GM12892 (cell line): ENCODE measurements at regions not wholly inside any gene's neighbourhood (a gene's known extent, or its start where the extent isn't known, plus 50 kb on each side); places are given as distances from the start of the nearest gene placed in this dataset.

ENCODE experiments used
- POLR2A ChIP-seq: IDR thresholded peaks from 2 replicates; pipeline ENCODE4 v1.6.1; 2011; ENCODE audit warnings: low read depth, low read length, control low read depth
- POLR2AphosphoS5 ChIP-seq: IDR thresholded peaks from 2 replicates; pipeline ENCODE4 v1.6.1; 2011; ENCODE audit warnings: low read depth, low read length, control low read depth

- TF ChIP-seq POLR2A (no peak), POLR2AphosphoS5 (no peak)
Measured at GRCh38 chr3:20510396-20510795, 324.4 kb upstream of the SGO1 start.
